Ammon's horn (tissue), 1 donor: ENCODE measurements at regions not wholly inside any gene's neighbourhood (a gene's known extent, or its start where the extent isn't known, plus 50 kb on each side); places are given as distances from the start of the nearest gene placed in this dataset.

Experiments used
- DNase-seq: peaks from one replicate; pipeline ENCODE4 v3.0.0-alpha.2; 2016; ENCODE audit warnings: low spot score

DNA sequence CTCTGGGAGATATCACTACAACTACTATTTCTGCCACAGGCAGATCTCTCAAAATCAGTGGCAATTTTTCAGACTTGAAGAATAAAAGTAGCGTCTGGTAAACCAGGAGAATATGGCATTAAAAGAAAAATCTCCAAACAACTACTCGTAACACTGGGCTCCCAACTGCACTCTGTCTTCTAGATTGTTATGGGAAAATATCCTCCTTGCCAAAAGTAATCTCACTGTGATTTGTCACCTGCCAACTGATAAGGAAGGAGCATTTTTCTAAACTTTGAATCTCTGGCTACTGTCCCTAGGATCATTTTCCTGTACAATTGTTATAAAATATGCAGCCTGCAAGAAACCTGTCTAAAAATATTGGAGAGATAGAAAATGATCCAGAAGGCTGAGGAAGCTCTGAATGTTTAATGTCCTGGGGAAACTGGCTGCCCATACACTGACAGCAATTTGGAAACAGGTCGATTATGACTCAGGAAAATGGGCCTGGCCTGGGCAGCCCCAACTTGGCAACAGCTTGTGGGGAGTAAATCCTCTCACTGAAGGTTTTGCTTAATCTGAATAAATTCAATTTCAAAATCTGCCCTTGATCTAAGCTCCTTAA is 90.5 kb upstream of the DBX1 start:
- DNase-seq, result no peak

DNA sequence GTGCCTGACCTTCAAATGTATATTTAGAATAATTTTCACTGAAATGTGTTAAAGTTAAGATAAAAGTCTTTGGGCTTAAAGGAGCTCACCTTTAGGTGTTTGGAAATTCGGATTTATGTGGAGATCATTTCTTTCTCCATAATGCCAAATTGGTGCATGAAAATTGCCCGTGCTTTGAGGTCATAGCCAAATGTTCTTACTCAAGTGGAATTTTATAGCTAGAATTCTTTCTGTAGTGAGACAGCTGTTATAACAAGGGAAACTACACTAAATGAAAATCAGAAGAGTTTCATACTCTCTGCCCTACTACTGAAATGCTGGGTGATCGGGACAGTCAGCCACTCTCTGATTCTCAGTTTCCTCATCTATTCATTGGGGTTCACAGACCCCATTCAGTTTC is 89.5 kb upstream of the DBX1 start:
- no peak for DNase-seq

DNA sequence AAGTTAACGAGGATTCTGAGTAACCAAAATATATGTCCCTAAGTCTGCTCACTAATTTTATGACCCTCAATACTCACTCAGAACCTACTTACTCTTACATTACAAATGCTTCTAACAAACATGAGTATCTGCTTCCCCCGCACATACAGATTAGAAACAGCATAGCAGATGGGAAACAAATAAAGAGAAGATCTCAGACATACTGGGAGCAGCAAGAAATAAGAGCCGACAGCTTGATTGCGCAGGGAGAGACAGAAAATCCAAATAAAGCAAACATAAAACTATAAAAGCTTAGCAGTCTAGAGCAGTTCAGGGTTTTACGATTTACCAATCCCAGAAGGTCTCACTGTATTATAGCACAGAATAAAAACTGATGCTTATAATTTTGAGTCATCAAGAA is 89.1 kb upstream of the DBX1 start:
- peak; percentile 3 for DNase-seq

DNA sequence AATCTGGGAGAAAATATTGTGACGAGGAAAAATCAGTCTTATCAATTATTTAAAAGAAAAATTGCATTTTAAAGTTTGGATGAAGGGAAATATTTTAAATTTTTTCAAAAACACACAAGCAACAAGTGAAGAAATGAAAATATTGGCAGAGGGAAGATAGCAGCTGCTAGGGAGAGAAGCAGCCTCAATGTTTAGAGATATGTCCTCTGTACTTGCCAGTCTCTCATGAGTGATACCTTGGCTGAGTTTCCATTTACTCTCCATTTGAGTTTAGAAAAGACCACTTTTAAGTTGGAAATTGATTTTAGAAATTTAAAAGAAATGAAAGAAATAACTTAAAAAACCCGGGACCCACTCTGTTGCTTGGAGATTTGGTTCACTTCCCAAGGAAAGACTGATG is 88.6 kb upstream of the DBX1 start:
- no peak for DNase-seq

DNA sequence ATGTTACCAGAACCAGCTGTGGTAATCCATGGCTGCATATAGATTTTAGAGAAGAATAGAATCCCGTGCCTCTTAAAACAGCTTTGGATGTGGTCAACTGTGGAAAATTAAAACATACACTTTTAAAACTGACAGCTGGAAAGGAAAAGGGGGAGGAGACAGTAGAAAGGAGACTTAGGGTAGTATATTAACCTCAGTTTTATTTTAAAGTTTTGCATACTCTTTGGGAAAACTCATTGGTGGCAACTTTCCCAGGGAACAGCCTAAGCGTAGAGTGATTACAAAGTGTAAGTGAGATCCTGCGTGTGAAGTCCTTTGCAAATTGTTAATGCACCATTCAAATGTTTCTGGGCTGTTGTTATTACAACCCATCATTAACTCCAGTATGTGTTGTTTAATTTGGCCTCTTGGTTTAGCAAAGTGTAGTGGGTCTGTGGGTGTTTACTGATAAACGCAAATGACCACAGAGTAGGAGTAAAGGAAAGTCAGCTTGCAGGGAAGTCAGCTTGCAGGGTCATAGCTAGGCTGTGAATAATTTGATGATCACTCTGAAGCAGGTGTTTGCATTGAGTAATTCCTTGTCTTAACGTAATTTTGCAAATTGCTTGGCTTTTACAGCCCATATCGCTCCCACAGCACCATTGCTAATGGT is 88.0 kb upstream of the DBX1 start:
- DNase-seq, result no peak

DNA sequence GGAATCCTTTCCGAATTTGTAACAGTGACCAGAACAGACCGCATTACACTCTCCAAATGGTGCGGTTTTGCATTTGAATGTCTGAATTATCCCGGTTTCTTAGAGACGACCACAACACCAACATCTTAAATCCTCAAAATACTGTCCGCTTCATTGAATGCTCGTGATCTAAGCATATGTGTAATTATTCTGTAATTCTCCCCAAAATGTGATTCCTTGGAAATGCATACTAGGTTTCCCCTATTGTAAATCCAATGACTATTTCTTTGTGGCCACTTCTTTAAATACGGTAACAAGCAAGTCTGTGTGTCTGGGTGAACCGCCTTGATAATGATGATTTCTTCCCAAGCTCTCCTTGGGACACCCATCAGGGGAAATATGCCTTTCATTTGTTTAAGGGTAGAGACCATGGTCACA is 87.3 kb upstream of the DBX1 start:
- no peak for DNase-seq

DNA sequence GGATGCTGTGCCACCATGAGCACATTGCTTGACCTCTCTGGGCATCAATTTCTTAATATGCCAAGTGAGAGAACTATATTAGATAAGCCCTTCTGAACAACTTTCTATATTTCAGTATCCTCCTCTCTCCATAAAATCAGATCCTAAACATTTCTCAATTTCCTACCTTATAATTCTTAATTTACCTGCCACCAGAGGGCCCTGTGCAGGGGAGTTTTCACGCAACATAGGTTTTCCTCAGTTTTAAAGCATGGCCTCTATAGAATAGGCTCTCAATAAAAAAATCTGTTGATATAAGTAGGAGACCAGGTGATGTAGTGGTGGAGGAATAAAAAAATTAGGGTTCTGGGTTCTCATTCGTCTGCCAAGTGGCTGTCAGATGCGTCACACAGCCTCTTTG is 83.7 kb upstream of the DBX1 start:
- no peak for DNase-seq

DNA sequence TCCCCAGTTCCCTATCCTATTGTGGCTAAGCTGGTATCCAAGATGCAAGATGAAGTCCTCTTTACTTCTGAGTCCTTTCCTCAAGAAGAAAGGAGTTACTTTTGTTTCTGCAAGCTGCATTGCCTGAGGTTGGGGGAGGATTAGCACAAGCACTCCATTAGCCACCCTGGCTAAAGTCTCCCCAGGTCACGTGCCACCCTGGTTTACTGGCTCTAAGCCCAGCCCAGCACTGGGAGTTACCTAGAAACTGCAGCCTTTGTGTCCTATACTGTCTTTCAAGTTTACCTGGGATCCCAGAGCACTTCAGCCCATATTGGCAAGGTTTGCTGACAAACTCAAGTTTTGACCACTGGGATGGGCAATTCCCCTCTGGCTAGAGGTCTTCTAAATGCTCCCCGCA is 78.4 kb upstream of the DBX1 start:
- DNase-seq, result peak; percentile 5

DNA sequence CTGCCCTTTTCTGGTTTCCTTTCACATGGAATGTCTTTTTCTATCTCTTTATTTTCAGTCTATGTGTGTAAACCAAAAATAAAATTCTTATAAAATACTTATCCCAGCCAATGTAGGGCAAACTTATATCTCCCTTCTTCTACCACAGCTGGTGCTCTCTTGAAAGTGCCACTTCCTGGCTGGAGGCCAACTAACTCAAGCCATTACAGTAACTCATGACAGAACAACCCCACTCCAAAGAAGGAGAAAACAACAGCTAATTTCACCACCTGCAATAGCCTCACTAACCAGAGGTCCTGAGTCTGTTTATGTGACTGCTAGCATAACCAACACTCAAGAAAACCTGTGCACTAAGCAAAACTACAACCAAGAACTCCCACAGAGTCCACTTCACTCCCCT is 74.9 kb upstream of the DBX1 start:
- no peak for DNase-seq

DNA sequence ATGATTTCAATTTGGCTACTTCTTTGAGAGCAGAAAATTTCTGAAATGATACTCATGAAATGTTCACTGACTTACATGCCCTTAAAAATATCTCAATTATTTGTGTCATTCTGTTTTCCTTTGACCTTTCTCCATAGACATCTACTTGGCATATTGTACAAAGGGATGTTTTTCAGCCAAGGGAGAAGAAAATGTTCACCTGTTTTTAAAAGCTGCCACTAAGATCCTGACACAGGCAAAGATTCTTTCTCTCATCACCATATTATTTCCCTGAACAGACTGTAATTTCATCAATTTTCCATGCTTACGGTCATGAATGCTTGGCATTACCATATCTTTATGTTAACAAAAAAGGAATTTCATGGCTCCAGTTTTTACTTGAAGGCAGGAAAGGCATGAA is 67.4 kb upstream of the DBX1 start:
- no peak for DNase-seq

DNA sequence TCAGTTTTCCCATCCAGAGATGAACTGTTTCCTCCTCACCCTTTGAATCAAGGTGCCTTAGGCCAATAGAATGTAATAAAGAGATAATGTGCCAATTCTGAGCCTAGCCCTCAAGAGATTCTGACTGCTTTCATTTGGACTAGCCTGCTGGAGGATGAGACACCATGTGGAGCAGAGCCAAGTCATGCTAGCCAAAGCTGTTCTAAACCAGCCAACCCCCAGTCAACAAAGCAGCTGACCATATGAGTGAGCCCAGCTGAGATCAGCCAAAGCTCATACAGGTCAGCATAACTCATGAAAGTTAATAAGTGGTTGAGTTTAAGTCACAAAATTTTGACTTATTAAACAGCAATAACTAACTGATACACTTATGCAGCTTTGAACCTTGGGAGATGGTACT is 66.7 kb upstream of the DBX1 start:
- no peak for DNase-seq

DNA sequence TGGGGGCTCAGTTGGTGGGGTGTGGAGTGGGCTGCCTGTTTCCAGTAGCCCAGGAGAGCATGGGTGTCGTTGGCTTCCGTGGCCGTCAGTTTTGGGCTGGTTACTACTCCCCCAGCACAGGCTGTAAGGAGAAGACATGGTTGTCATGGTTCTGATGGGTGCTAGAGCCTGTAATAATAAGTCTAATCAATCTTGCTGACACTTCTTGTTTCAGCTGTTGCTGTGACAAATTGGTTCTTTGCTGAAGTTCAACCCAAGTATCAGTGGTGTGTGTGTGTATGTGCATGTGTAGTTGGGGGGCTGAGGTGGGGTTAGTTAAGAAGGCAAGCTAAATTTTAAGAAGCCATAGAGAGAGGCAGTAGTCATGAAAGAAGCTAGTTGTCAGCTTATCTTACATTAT is 61.3 kb upstream of the DBX1 start:
- DNase-seq, result no peak

DNA sequence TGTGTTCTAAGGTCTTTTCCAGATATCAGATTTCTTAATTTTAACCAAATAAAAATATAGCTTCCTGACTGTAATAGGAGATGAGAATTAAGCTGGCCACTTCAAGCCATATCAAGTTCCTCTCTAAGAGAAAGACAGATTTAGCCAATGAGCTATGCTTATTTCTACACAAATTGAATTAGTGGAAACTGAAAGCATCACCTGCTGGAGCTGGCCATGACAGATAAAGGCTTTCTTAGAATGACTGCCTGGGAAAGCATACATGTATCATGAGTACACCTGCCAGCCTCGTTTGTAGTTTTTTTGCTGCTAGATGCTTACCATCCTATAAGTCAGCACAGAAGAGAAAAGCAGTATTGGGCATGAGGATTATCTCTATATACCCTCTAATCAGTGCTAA is 53.5 kb upstream of the DBX1 start:
- DNase-seq, result no peak

DNA sequence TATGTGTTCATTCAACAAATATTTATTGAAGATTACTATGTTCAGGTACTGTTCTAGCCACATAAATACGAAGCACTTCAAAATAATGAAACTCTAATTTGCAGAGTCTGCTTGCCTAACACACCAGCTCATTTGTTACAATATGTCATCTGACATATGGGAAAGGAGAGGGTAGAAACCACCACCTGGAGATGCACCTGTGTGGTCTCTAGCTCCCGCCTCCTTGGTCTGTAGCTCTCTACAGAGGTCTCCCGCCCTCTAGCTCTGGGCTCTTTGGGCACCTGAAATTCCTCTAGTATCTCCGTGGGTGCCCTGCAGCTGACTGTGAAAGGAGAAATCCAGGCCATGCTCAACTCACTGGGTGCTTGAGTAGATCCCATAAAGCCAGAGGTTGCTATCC is 51.4 kb upstream of the DBX1 start:
- no peak for DNase-seq
